DOHH2 (cell line): ENCODE measurements at regions not wholly inside any gene's neighbourhood (a gene's known extent, or its start where the extent isn't known, plus 50 kb on each side); places are given as distances from the start of the nearest gene placed in this dataset.
"Not testable (repeated sequence)": the region's sequence is repeated elsewhere in the genome, so short reads cannot be mapped to it uniquely, and the experiment has no call there.

ENCODE experiments used
- H3F3A ChIP-seq: fragments of 200-600 bp; sonication (generic), shearing (Covaris generic); 2 replicates; pipeline ENCODE4 v1.6.0; 2016; ENCODE audit warnings: antibody characterized with exemption, mild to moderate bottlenecking; ENCODE audit not compliant: control insufficient read depth, insufficient read depth
- H3K27ac ChIP-seq: fragments of 200-600 bp; sonication (generic); 2 replicates; pipeline ENCODE4 v1.5.1; 2014; ENCODE audit warnings: low read depth, mild to moderate bottlenecking, low read length, moderate library complexity
- H3K27me3 ChIP-seq: fragments of 200-600 bp; sonication (generic); 2 replicates; pipeline ENCODE4 v1.6.1; 2014; ENCODE audit warnings: mild to moderate bottlenecking, low read length, mixed read lengths; ENCODE audit not compliant: control insufficient read depth
- H3K36me3 ChIP-seq: fragments of 200-600 bp; sonication (generic); 2 replicates; pipeline ENCODE4 v1.6.1; 2014; ENCODE audit warnings: mild to moderate bottlenecking, low read length, moderate library complexity, mixed read lengths; ENCODE audit not compliant: control insufficient read depth
- H3K4me1 ChIP-seq: fragments of 200-600 bp; sonication (generic); 2 replicates; pipeline ENCODE4 v1.6.1; 2014; ENCODE audit warnings: mild to moderate bottlenecking, low read length, mixed read lengths; ENCODE audit not compliant: control insufficient read depth
- H3K4me2 ChIP-seq: fragments of 200-600 bp; sonication (generic); 2 replicates; pipeline ENCODE4 v1.6.0; 2014; ENCODE audit warnings: mild to moderate bottlenecking, low read length, moderate library complexity
- H3K4me3 ChIP-seq: fragments of 200-600 bp; sonication (generic); 2 replicates; pipeline ENCODE4 v1.5.1; 2014; ENCODE audit warnings: mild to moderate bottlenecking, low read length, mixed read lengths
- H3K79me2 ChIP-seq: fragments of 200-600 bp; sonication (generic); 2 replicates; pipeline ENCODE4 v1.6.1; 2014; ENCODE audit warnings: mild to moderate bottlenecking, low read length, mixed read lengths; ENCODE audit not compliant: control insufficient read depth
- H3K9me2 ChIP-seq: fragments of 200-600 bp; sonication (generic); replicated peaks from 2 replicates; pipeline ENCODE4 v1.6.1; 2014; ENCODE audit warnings: mild to moderate bottlenecking, low read length, mixed read lengths; ENCODE audit not compliant: control insufficient read depth
- H3K9me3 ChIP-seq: fragments of 200-600 bp; sonication (generic); 2 replicates; pipeline ENCODE4 v1.6.1; 2014; ENCODE audit warnings: antibody characterized with exemption, low read length, mixed read lengths; ENCODE audit not compliant: control insufficient read depth, insufficient read depth
- H4K20me1 ChIP-seq: fragments of 200-600 bp; sonication (generic); 2 replicates; pipeline ENCODE4 v1.6.0; 2014; ENCODE audit warnings: low read depth, mild to moderate bottlenecking, antibody characterized with exemption, low read length, moderate library complexity; ENCODE audit not compliant: control insufficient read depth, insufficient read depth
- CTCF ChIP-seq: fragments of 200-600 bp; sonication (generic); IDR thresholded peaks from one replicate; pipeline ENCODE4 v1.5.1; 2014; ENCODE audit warnings: antibody characterized with exemption, mild to moderate bottlenecking, low read depth, low read length; ENCODE audit not compliant: poor library complexity, severe bottlenecking
- EZH2phosphoT487 ChIP-seq: fragments of 200-600 bp; sonication (generic); IDR thresholded peaks from 2 replicates; pipeline ENCODE4 v1.6.1; 2017; ENCODE audit warnings: borderline replicate concordance, mild to moderate bottlenecking, antibody characterized with exemption, low read length, moderate library complexity, mixed read lengths

- Histone ChIP-seq H3F3A (no peaks in the 10 kb centered on the region), H3K4me1 (no peaks in the 10 kb centered on the region), H4K20me1 (no peaks in the 10 kb centered on the region), H3K79me2 (no peaks in the 10 kb centered on the region), H3K4me3 (no peak overlapping the region), H3K4me2 (no peak overlapping the region), H3K9me3 (no peaks in the 10 kb centered on the region), H3K9me2 (no peaks in the 10 kb centered on the region), H3K27me3 (no peaks in the 10 kb centered on the region), H3K27ac (no peak overlapping the region), H3K36me3 (no peaks in the 10 kb centered on the region)
- TF ChIP-seq EZH2phosphoT487 (no peak), CTCF (no peak)
These were observed 95.9 kb upstream of the FOXQ1 start for GRCh38 chr6:1215884-1216487.

- no peaks in the 10 kb centered on the region for H3K27me3 ChIP-seq
- TF ChIP-seq CTCF (no peak), EZH2phosphoT487 (no peak)
These were observed 96.9 kb upstream of the FOXQ1 start for GRCh38 chr6:1215023-1215422.

DNA sequence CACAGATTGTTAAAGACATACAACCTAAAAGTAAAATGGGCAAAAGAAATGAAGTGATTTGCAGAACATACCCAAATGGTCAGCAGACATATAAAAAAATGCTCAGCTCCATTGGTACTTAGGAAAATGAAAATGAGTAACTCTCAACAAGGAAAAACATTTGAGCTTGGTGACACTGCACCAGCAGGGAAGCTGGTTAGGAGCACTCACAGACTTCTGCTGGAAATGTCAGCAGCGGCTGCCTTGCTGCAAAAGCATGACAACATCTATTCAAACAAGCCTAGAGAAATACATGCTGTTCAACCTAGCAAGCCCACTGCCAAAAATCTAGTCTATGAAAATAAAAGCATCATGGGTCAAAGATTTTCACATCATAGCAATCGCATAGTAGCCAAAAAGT is 99.0 kb upstream of the FOXQ1 start:
- no peaks in the 10 kb centered on the region for H4K20me1 ChIP-seq
- H3F3A ChIP-seq, result no peaks in the 10 kb centered on the region
- TF ChIP-seq CTCF (no peak), EZH2phosphoT487 (no peak)
- no peak overlapping the region for H3K4me2 ChIP-seq
- H3K4me1 ChIP-seq, result no peaks in the 10 kb centered on the region
- no peak overlapping the region for H3K27ac ChIP-seq
- H3K36me3 ChIP-seq, result no peaks in the 10 kb centered on the region
- H3K9me2 ChIP-seq, result no peaks in the 10 kb centered on the region
- no peaks in the 10 kb centered on the region for H3K79me2 ChIP-seq
- H3K4me3 ChIP-seq, result no peak overlapping the region
- H3K27me3 ChIP-seq, result no peaks in the 10 kb centered on the region
- H3K9me3 ChIP-seq, result no peaks in the 10 kb centered on the region

More at GRCh38 chr6:1215023-1215422, 96.9 kb upstream of the FOXQ1 start:
- H3K9me2 ChIP-seq, result no peaks in the 10 kb centered on the region
- H3K4me2 ChIP-seq, result no peak overlapping the region
- H3K9me3 ChIP-seq, result no peaks in the 10 kb centered on the region
- H3F3A ChIP-seq, result no peaks in the 10 kb centered on the region
- no peaks in the 10 kb centered on the region for H3K36me3 ChIP-seq
- H3K79me2 ChIP-seq, result no peaks in the 10 kb centered on the region
- H3K27ac ChIP-seq, result no peak overlapping the region
- no peak overlapping the region for H3K4me3 ChIP-seq
- H4K20me1 ChIP-seq, result no peaks in the 10 kb centered on the region
- H3K4me1 ChIP-seq, result no peaks in the 10 kb centered on the region

DNA sequence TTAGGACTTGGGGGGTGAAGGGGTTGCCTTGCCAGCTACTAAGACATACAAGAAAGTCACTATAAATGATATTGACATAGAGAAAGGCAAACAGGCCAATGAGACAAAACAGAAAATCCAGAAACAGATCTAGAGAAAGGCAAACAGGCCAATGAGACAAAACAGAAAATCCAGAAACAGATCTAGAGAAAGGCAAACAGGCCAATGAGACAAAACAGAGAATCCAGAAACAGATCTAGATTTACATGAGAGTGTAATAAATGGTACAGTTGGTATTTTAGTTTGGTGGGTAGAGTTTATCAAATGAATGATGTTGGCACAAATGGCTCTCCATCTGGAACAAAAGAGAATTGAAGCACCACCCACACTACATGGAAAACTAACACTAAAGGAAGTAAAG is 99.8 kb upstream of the FOXQ1 start:
- not testable (repeated sequence) for H4K20me1 ChIP-seq, H3K27me3 ChIP-seq, H3K4me1 ChIP-seq, H3F3A ChIP-seq, H3K9me2 ChIP-seq, H3K79me2 ChIP-seq, H3K4me3 ChIP-seq, H3K9me3 ChIP-seq, H3K4me2 ChIP-seq, H3K36me3 ChIP-seq, H3K27ac ChIP-seq

GRCh38 chr6:1210631-1211030 is 101.3 kb upstream of the FOXQ1 start:
- H3K27ac ChIP-seq, H4K20me1 ChIP-seq, H3K4me2 ChIP-seq, H3K36me3 ChIP-seq, H3K4me1 ChIP-seq, H3K9me2 ChIP-seq, H3K27me3 ChIP-seq, H3K79me2 ChIP-seq, H3K9me3 ChIP-seq, H3F3A ChIP-seq, H3K4me3 ChIP-seq: not testable (repeated sequence)
